Trophoblast cell (in vitro differentiated cells and primary cell): ENCODE measurements at regions not wholly inside any gene's neighbourhood (a gene's known extent, or its start where the extent isn't known, plus 50 kb on each side); places are given as distances from the start of the nearest gene placed in this dataset.

Experiments used
- DNase-seq, 2 donors: peaks; one replicate each; pipeline ENCODE4 v3.0.0-alpha.2; 2016
- H2AFZ ChIP-seq: 2 replicates; pipeline ENCODE4 v1.6.1; 2013; ENCODE audit warnings: low read length, moderate library complexity, mild to moderate bottlenecking; ENCODE audit not compliant: insufficient read depth, poor library complexity
- H2AK5ac ChIP-seq: 2 replicates; pipeline ENCODE4 v1.6.1; 2013; ENCODE audit warnings: mild to moderate bottlenecking, low read length
- H2BK120ac ChIP-seq: 2 replicates; pipeline ENCODE4 v1.6.1; 2013; ENCODE audit warnings: low read length, mild to moderate bottlenecking, moderate library complexity; ENCODE audit not compliant: insufficient read depth, poor library complexity
- H2BK12ac ChIP-seq: 2 replicates; pipeline ENCODE4 v1.6.1; 2013; ENCODE audit warnings: mild to moderate bottlenecking, low read length, moderate library complexity
- H2BK5ac ChIP-seq: 2 replicates; pipeline ENCODE4 v1.6.1; 2013; ENCODE audit warnings: low read length, low read depth, moderate library complexity, mild to moderate bottlenecking; ENCODE audit not compliant: poor library complexity
- H3K14ac ChIP-seq: 2 replicates; pipeline ENCODE4 v1.6.1; 2013; ENCODE audit warnings: mild to moderate bottlenecking, low read length
- H3K18ac ChIP-seq: 2 replicates; pipeline ENCODE4 v1.6.1; 2013; ENCODE audit warnings: mild to moderate bottlenecking, low read length
- H3K23ac ChIP-seq: 2 replicates; pipeline ENCODE4 v1.6.1; 2013; ENCODE audit warnings: low read length
- H3K27ac ChIP-seq: 2 replicates; pipeline ENCODE4 v1.5.1; 2013; ENCODE audit warnings: low read depth, mild to moderate bottlenecking, inconsistent platforms, low read length, moderate library complexity
- H3K27me3 ChIP-seq: 2 replicates; pipeline ENCODE4 v1.6.1; 2013; ENCODE audit warnings: inconsistent platforms, mild to moderate bottlenecking, low read length, moderate library complexity; ENCODE audit not compliant: insufficient read depth
- H3K36me3 ChIP-seq, 2 experiments: 1 replicate in 1 of 2; 2 replicates in 1 of 2; pipeline ENCODE4 v1.6.1; 2013; ENCODE audit warnings: low read length in 2 of 2, mild to moderate bottlenecking in 2 of 2, moderate library complexity in 1 of 2; ENCODE audit not compliant: insufficient read depth in 2 of 2, control insufficient read depth in 1 of 2
- H3K4ac ChIP-seq: 2 replicates; pipeline ENCODE4 v1.6.1; 2013; ENCODE audit warnings: low read depth, mild to moderate bottlenecking, low read length, moderate library complexity
- H3K4me1 ChIP-seq, 2 experiments: 1 replicate in 1 of 2; 2 replicates in 1 of 2; pipeline ENCODE4 v1.6.1; 2013; ENCODE audit warnings: low read length in 2 of 2, mild to moderate bottlenecking in 2 of 2, moderate library complexity in 1 of 2; ENCODE audit not compliant: insufficient read depth in 2 of 2, control insufficient read depth in 1 of 2
- H3K4me2 ChIP-seq: 2 replicates; pipeline ENCODE4 v1.6.1; 2013; ENCODE audit warnings: inconsistent platforms, mild to moderate bottlenecking, low read length, moderate library complexity
- H3K4me3 ChIP-seq: 2 replicates; pipeline ENCODE4 v1.5.1; 2013; ENCODE audit warnings: mild to moderate bottlenecking, low read depth, low read length, inconsistent platforms
- H3K79me1 ChIP-seq: one replicate; pipeline ENCODE4 v1.6.1; 2013; ENCODE audit warnings: low read length
- H3K79me2 ChIP-seq: 2 replicates; pipeline ENCODE4 v1.6.1; 2013; ENCODE audit warnings: low read length, mild to moderate bottlenecking; ENCODE audit not compliant: control insufficient read depth, insufficient read depth, poor library complexity
- H3K9ac ChIP-seq: 2 replicates; pipeline ENCODE4 v1.6.1; 2013; ENCODE audit warnings: mild to moderate bottlenecking, low read length
- H3K9me3 ChIP-seq: 2 replicates; pipeline ENCODE4 v1.6.1; 2013; ENCODE audit warnings: low read depth, mild to moderate bottlenecking, control low read depth, inconsistent platforms, low read length; ENCODE audit not compliant: insufficient read depth
- H4K12ac ChIP-seq: 2 replicates; pipeline ENCODE4 v1.6.1; 2013; ENCODE audit warnings: low read depth, mild to moderate bottlenecking, low read length, moderate library complexity
- H4K8ac ChIP-seq: 2 replicates; pipeline ENCODE4 v1.6.1; 2013; ENCODE audit warnings: low read depth, mild to moderate bottlenecking, low read length, moderate library complexity
- H4K91ac ChIP-seq: one replicate; pipeline ENCODE4 v1.6.1; 2013; ENCODE audit warnings: low read depth, mild to moderate bottlenecking, low read length, moderate library complexity
- WGBS: extraction: QIAGEN DNeasy Blood & Tissue Kit; methylation state at CpG from one replicate; pipeline ENCODE4 v1.1.7; 2013; ENCODE audit warnings: missing lambda C conversion rate; ENCODE audit not compliant: insufficient read length, insufficient coverage; ENCODE audit errors: extremely low coverage; 5-methylcytosine and 5-hydroxymethylcytosine counted together

GRCh38 chr16:35255186-35255803, 1795.9 kb downstream of the TP53TG3F start:
- Histone ChIP-seq H3K4ac (no peak overlapping the region), H4K91ac (no peak overlapping the region), H3K23ac (no peak overlapping the region), H3K14ac (no peak overlapping the region), H3K27me3 (no peaks in the 10 kb centered on the region), H2BK5ac (no peak overlapping the region), H3K36me3 (no peaks in the 10 kb centered on the region), H4K8ac (no peak overlapping the region), H3K18ac (no peak overlapping the region), H2AFZ (no peak overlapping the region), H3K79me1 (no peaks in the 10 kb centered on the region), H3K27ac (no peak overlapping the region), H3K4me2 (no peak overlapping the region), H2AK5ac (no peak overlapping the region), H3K4me3 (no peak overlapping the region), H4K12ac (no peak overlapping the region), H2BK12ac (no peak overlapping the region), H3K9ac (no peak overlapping the region), H3K79me2 (no peaks in the 10 kb centered on the region), H2BK120ac (no peak overlapping the region), H3K4me1 (no peaks in the 10 kb centered on the region), H3K9me3 (peaks cover 35% of the 10 kb centered on the region)
- no peak for DNase-seq
- no CpG with 5 or more reads among the region's 33 CpGs for WGBS

GRCh38 chr16:35255816-35256215, 1796.4 kb downstream of the TP53TG3F start:
- no peak overlapping the region for H3K14ac ChIP-seq
- H3K4me1 ChIP-seq = no peaks in the 10 kb centered on the region
- WGBS = no CpG with 5 or more reads among the region's 11 CpGs
- DNase-seq = no peak
- no peak overlapping the region for H2AK5ac ChIP-seq
- H3K23ac ChIP-seq = no peak overlapping the region
- H2BK5ac ChIP-seq = no peak overlapping the region
- H4K91ac ChIP-seq = no peak overlapping the region
- H4K8ac ChIP-seq = no peak overlapping the region
- H3K4me3 ChIP-seq = no peak overlapping the region
- no peaks in the 10 kb centered on the region for H3K79me2 ChIP-seq
- no peak overlapping the region for H3K4me2 ChIP-seq
- H2AFZ ChIP-seq = no peak overlapping the region
- no peak overlapping the region for H3K9ac ChIP-seq
- no peak overlapping the region for H2BK120ac ChIP-seq
- no peaks in the 10 kb centered on the region for H3K79me1 ChIP-seq
- peaks cover 32% of the 10 kb centered on the region for H3K9me3 ChIP-seq
- H2BK12ac ChIP-seq = no peak overlapping the region
- no peak overlapping the region for H4K12ac ChIP-seq
- no peaks in the 10 kb centered on the region for H3K36me3 ChIP-seq
- no peak overlapping the region for H3K27ac ChIP-seq
- no peak overlapping the region for H3K18ac ChIP-seq
- H3K27me3 ChIP-seq = no peaks in the 10 kb centered on the region
- H3K4ac ChIP-seq = no peak overlapping the region

- no peak overlapping the region for H3K14ac ChIP-seq
- H3K36me3 ChIP-seq = no peaks in the 10 kb centered on the region
- no peak overlapping the region for H2AFZ ChIP-seq
- no peak overlapping the region for H3K18ac ChIP-seq
- no peak overlapping the region for H4K8ac ChIP-seq
- no peak overlapping the region for H3K4me2 ChIP-seq
- H3K27me3 ChIP-seq = no peaks in the 10 kb centered on the region
- peaks cover 18% of the 10 kb centered on the region for H3K9me3 ChIP-seq
- H2AK5ac ChIP-seq = no peak overlapping the region
- no peaks in the 10 kb centered on the region for H3K79me1 ChIP-seq
- H3K79me2 ChIP-seq = no peaks in the 10 kb centered on the region
- no peak overlapping the region for H4K12ac ChIP-seq
- H3K9ac ChIP-seq = no peak overlapping the region
- H3K27ac ChIP-seq = no peak overlapping the region
- no peak overlapping the region for H4K91ac ChIP-seq
- DNase-seq = no peak
- no peak overlapping the region for H3K4ac ChIP-seq
- H2BK5ac ChIP-seq = no peak overlapping the region
- H3K4me3 ChIP-seq = no peak overlapping the region
- no peaks in the 10 kb centered on the region for H3K4me1 ChIP-seq
- no CpG with 5 or more reads among the region's 9 CpGs for WGBS
- H2BK120ac ChIP-seq = no peak overlapping the region
- H3K23ac ChIP-seq = no peak overlapping the region
- no peak overlapping the region for H2BK12ac ChIP-seq
Observed at GRCh38 chr16:35258381-35258780, 1799.0 kb downstream of the TP53TG3F start.

- Histone ChIP-seq H3K36me3 (no peaks in the 10 kb centered on the region), H2AK5ac (no peak overlapping the region), H3K4me3 (no peak overlapping the region), H3K79me2 (no peaks in the 10 kb centered on the region), H3K9me3 (peaks cover 24% of the 10 kb centered on the region), H4K12ac (no peak overlapping the region), H4K8ac (no peak overlapping the region), H3K27ac (no peak overlapping the region), H3K4me1 (no peaks in the 10 kb centered on the region), H4K91ac (no peak overlapping the region), H3K27me3 (no peaks in the 10 kb centered on the region), H3K79me1 (no peaks in the 10 kb centered on the region), H2BK12ac (no peak overlapping the region), H3K4ac (no peak overlapping the region), H3K14ac (no peak overlapping the region), H2BK5ac (no peak overlapping the region), H3K9ac (no peak overlapping the region), H2AFZ (no peak overlapping the region), H3K18ac (no peak overlapping the region), H2BK120ac (no peak overlapping the region), H3K23ac (no peak overlapping the region), H3K4me2 (no peak overlapping the region)
- no peak for DNase-seq
- WGBS = no CpG with 5 or more reads among the region's 3 CpGs
Observed at GRCh38 chr16:35295856-35296255, 1836.4 kb downstream of the TP53TG3F start.
